B cell (primary cell): ENCODE measurements at regions not wholly inside any gene's neighbourhood (a gene's known extent, or its start where the extent isn't known, plus 50 kb on each side); places are given as distances from the start of the nearest gene placed in this dataset.

Experiments used
- ATAC-seq: fragments of 200-7000 bp; cut with Tn5 transposase; one replicate; pipeline ENCODE4 v1.10.0; 2021; ENCODE audit warnings: low read depth, mild to moderate bottlenecking, moderate number of reproducible peaks, moderate library complexity
- CTCF ChIA-PET: fragments of 350-600 bp; sonication (Branson Sonifier 250); formaldehyde crosslinking; loops from one replicate; lab custom pipeline; 2021; ENCODE audit warnings: antibody characterized with exemption, inconsistent platforms; lab: Charles Lee
- POLR2A ChIA-PET: fragments of 350-600 bp; sonication (Branson Sonifier 250); formaldehyde crosslinking; loops from one replicate; lab custom pipeline; 2021; ENCODE audit warnings: antibody characterized with exemption; lab: Charles Lee
- DNase-seq: peaks from one replicate; pipeline ENCODE4 v3.0.0; 2013
- H2AFZ ChIP-seq: 2 replicates; pipeline ENCODE4 v1.6.1; 2012; ENCODE audit warnings: mild to moderate bottlenecking, low read depth, low read length; ENCODE audit not compliant: insufficient read depth, poor library complexity, severe bottlenecking
- H3K27ac ChIP-seq, 2 donors: 1 replicate in 1 of 2; 2 replicates in 1 of 2; pipeline ENCODE4 v1.5.1; 2012 to 2013; ENCODE audit warnings: low read length in 2 of 2, mild to moderate bottlenecking in 2 of 2, moderate library complexity in 1 of 2
- H3K27me3 ChIP-seq, 4 experiments: fragments of 200-600 bp in 1 of 4; sonication (generic) in 1 of 4; replicated peaks in 1 of 4; 1 replicate in 2 of 4; 2 replicates in 2 of 4; pipeline versions ENCODE4 v1.6.1 to v1.7.0; 2013 to 2016; ENCODE audit warnings: low read length in 3 of 4, mild to moderate bottlenecking in 2 of 4, mixed read lengths in 1 of 4, moderate library complexity in 1 of 4; ENCODE audit not compliant: insufficient read depth in 4 of 4, control insufficient read depth in 3 of 4; ENCODE audit errors: control extremely low read depth in 1 of 4
- H3K36me3 ChIP-seq, 2 experiments: replicated peaks in 1 of 2; 1 replicate in 1 of 2; 2 replicates in 1 of 2; pipeline versions ENCODE4 v1.6.1 to v1.7.1; 2013; ENCODE audit warnings: low read length in 1 of 2; ENCODE audit not compliant: insufficient read depth in 2 of 2, control insufficient read depth in 1 of 2; ENCODE audit errors: control extremely low read depth in 1 of 2, extremely low read depth in 1 of 2
- H3K4me1 ChIP-seq, 2 donors: fragments of 200-600 bp in 1 of 2; sonication (generic) in 1 of 2; 1 replicate in 1 of 2; 2 replicates in 1 of 2; pipeline versions ENCODE4 v1.5.1 to v1.6.1; 2013 to 2017; ENCODE audit warnings: low read length in 2 of 2; ENCODE audit not compliant: control insufficient read depth in 2 of 2, insufficient read depth in 2 of 2
- H3K4me2 ChIP-seq: replicated peaks from 2 replicates; pipeline ENCODE3; 2012; ENCODE audit warnings: mild to moderate bottlenecking, low read depth, low read length; ENCODE audit not compliant: poor library complexity, severe bottlenecking
- H3K4me3 ChIP-seq, 5 experiments: fragments of 200-600 bp in 1 of 5; sonication (generic) in 1 of 5; 1 replicate in 3 of 5; 2 replicates in 2 of 5; pipeline versions ENCODE4 v1.5.1 to v1.7.0; 2011 to 2016; ENCODE audit warnings: low read length in 4 of 5, mild to moderate bottlenecking in 4 of 5, low read depth in 2 of 5, control low read depth in 1 of 5, moderate library complexity in 1 of 5; ENCODE audit not compliant: insufficient read depth in 1 of 5; ENCODE audit errors: control extremely low read depth in 1 of 5, extremely low read depth in 1 of 5
- H3K79me2 ChIP-seq: fragments of 200-600 bp; sonication (generic); one replicate; pipeline ENCODE4 v1.6.0; 2016; ENCODE audit warnings: low read length; ENCODE audit not compliant: control insufficient read depth, insufficient read depth
- H3K9ac ChIP-seq: fragments of 200-600 bp; sonication (generic); 2 replicates; pipeline ENCODE4 v1.6.1; 2017; ENCODE audit warnings: mild to moderate bottlenecking, low read length, moderate library complexity
- H3K9me3 ChIP-seq, 3 donors: one replicate each; pipeline versions ENCODE4 v1.6.1 to v1.7.1; 2013; ENCODE audit warnings: low read length in 2 of 3; ENCODE audit not compliant: control insufficient read depth in 2 of 3, insufficient read depth in 1 of 3; ENCODE audit errors: control extremely low read depth in 1 of 3
- H4K20me1 ChIP-seq: 2 replicates; pipeline ENCODE4 v1.6.0; 2012; ENCODE audit warnings: mild to moderate bottlenecking, low read length; ENCODE audit not compliant: insufficient read depth, control insufficient read depth, poor library complexity, severe bottlenecking
- H3K27ac Mint-ChIP-seq: one replicate; pipeline ENCODE4 v1.8.0; 2021; ENCODE audit warnings: mixed read lengths
- H3K27me3 Mint-ChIP-seq: one replicate; pipeline ENCODE4 v1.8.0; 2021; ENCODE audit warnings: mixed read lengths
- H3K4me1 Mint-ChIP-seq: one replicate; pipeline ENCODE4 v1.8.0; 2021; ENCODE audit warnings: mixed read lengths
- H3K4me3 Mint-ChIP-seq: one replicate; pipeline ENCODE4 v1.8.0; 2021; ENCODE audit warnings: mixed read lengths
- H3K9me3 Mint-ChIP-seq: one replicate; pipeline ENCODE4 v1.8.0; 2022; ENCODE audit warnings: mixed read lengths; ENCODE audit not compliant: insufficient read depth
- CTCF ChIP-seq: fragments of 200-600 bp; IDR thresholded peaks from one replicate; pipeline ENCODE4 v1.8.0; 2022; ENCODE audit warnings: antibody characterized with exemption, mild to moderate bottlenecking
- EZH2 ChIP-seq: IDR thresholded peaks from 2 replicates; pipeline ENCODE4 v1.6.1; 2012; ENCODE audit warnings: borderline replicate concordance, low read depth, mild to moderate bottlenecking, moderate library complexity, low read length; ENCODE audit not compliant: insufficient read depth, poor library complexity, severe bottlenecking
- WGBS: methylation state at CpG from one replicate; pipeline ENCODE4 v1.1.5; 2013; ENCODE audit warnings: missing lambda C conversion rate; ENCODE audit not compliant: insufficient coverage; 5-methylcytosine and 5-hydroxymethylcytosine counted together
- intact Hi-C: fragments of 100-400 bp; cut with micrococcal nuclease; formaldehyde crosslinking; loops from one replicate; pipeline ENCODE4 v1.10.0; 2022

- Histone ChIP-seq H3K36me3 (peaks cover 0 to 2% of the 10 kb centered on the region in 2 experiments), H4K20me1 (no peaks in the 10 kb centered on the region), H3K79me2 (no peaks in the 10 kb centered on the region), H3K9me3 (no peaks in the 10 kb centered on the region), H2AFZ (no peak overlapping the region), H3K9ac (no peak overlapping the region), H3K4me3 (no peak overlapping the region), H3K27me3 (no peaks in the 10 kb centered on the region), H3K4me1 (no peaks in the 10 kb centered on the region), H3K27ac (no peak overlapping the region), H3K4me2 (no peak overlapping the region)
- Mint-ChIP-seq H3K9me3 (no peaks in the 10 kb centered on the region), H3K4me1 (no peaks in the 10 kb centered on the region), H3K27ac (no peak overlapping the region), H3K4me3 (no peak overlapping the region), H3K27me3 (no peaks in the 10 kb centered on the region)
- ChIA-PET CTCF (interaction anchor here (1.3 kb wide), 1 partner anchor 27 kb away, joined by 3 read pairs; no protein-coding TSS in a partner anchor), POLR2A (no interaction called here)
- intact Hi-C loops, result no loop called here
- 100% methylated on average over 1 of the region's 5 CpGs for WGBS
- no peak for TF ChIP-seq EZH2
- DNase-seq (no peak), ATAC-seq (no peak)
These were observed 341.4 kb downstream of the KLF12 start for GRCh38 chr13:73792796-73793195.

- H3K27ac ChIP-seq, result no peak overlapping the region
- Mint-ChIP-seq H3K9me3 (no peaks in the 10 kb centered on the region), H3K27me3 (no peaks in the 10 kb centered on the region), H3K27ac (no peak overlapping the region), H3K4me3 (no peak overlapping the region), H3K4me1 (no peaks in the 10 kb centered on the region)
- DNase-seq, result no peak
- no peaks in the 10 kb centered on the region for H3K4me1 ChIP-seq
- 100% methylated on average over 1 of the region's 6 CpGs for whole genome bisulfite sequencing
- H4K20me1 ChIP-seq, result no peaks in the 10 kb centered on the region
- H3K36me3 ChIP-seq, result peaks cover 2 to 9% of the 10 kb centered on the region in 2 experiments
- H3K9me3 ChIP-seq, result no peaks in the 10 kb centered on the region
- ChIA-PET CTCF (no interaction called here), POLR2A (no interaction called here)
- no peak overlapping the region for H3K4me2 ChIP-seq
- no peak overlapping the region for H3K4me3 ChIP-seq
- no peaks in the 10 kb centered on the region for H3K27me3 ChIP-seq
- intact Hi-C loops, result no loop called here
- TF ChIP-seq EZH2 (no peak), CTCF (no peak)
- H2AFZ ChIP-seq, result no peak overlapping the region
- no peak for ATAC-seq
- H3K9ac ChIP-seq, result no peak overlapping the region
- H3K79me2 ChIP-seq, result no peaks in the 10 kb centered on the region
These were observed 351.5 kb downstream of the KLF12 start for GRCh38 chr13:73782450-73783449.
